Endometrial microvascular endothelial cells (primary cell): ENCODE measurements at regions not wholly inside any gene's neighbourhood (a gene's known extent, or its start where the extent isn't known, plus 50 kb on each side); places are given as distances from the start of the nearest gene placed in this dataset.
"Not testable (repeated sequence)": the region's sequence is repeated elsewhere in the genome, so short reads cannot be mapped to it uniquely, and the experiment has no call there.

Source experiments
- in situ Hi-C: cut with HindIII; loops from 2 replicates; pipeline ENCODE4 v1.10.0; 2017; ENCODE audit warnings: low sequenced_read_pairs, low pct_unique_long_range_greater_than_20kb; ENCODE audit errors: inconsistent ontology term

DNA sequence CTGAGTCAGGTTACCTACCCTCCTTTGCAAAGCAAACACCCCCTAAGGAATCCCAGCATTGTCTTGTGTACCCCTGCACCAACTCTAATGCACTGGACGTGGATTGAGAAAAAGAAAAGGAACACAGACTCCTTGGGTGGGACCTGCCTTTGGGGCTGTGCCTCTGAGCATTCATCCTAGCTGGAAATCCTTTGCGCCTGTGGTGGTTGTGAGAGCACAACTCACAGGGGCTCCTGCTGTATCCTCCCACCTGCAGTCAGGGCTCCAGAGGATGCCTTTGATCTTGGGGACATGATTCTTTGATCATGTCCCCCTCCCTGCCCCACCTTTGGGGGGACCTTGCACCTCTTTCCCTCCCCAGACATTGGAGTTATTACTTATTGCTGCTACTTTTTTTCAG is 338.5 kb downstream of the GADD45G start:
- in situ Hi-C loops, result no loop called here

DNA sequence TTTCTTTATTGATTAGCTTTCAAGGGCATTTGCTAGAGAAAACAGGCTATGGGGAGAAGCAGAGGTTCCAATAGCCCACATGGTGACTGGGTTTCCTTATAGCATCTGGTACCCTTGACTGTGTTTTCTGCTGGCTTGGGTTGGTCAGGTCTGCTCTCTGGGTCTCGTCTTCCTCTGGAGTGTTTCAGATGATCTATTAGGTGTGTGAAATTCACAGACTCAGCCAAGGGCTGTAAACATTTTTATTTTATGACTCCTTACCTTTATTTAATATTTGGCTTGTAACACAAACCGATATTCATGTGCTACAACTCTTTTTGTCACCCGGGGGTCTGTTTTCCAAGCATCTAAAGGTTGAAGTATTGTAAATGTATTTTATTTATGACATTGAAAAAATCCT is 338.9 kb downstream of the GADD45G start:
- in situ Hi-C loops, result no loop called here

GRCh38 chr9:89945133-89945532 is 340.3 kb downstream of the GADD45G start:
- in situ Hi-C loops, result no loop called here

- in situ Hi-C loops, result no loop called here
These were observed 341.9 kb downstream of the GADD45G start for GRCh38 chr9:89946741-89947140.

GRCh38 chr9:89949111-89949510 is 344.3 kb downstream of the GADD45G start:
- in situ Hi-C loops, result no loop called here

- in situ Hi-C loops, result no loop called here
These were observed 346.9 kb downstream of the GADD45G start for GRCh38 chr9:89951675-89952074.

DNA sequence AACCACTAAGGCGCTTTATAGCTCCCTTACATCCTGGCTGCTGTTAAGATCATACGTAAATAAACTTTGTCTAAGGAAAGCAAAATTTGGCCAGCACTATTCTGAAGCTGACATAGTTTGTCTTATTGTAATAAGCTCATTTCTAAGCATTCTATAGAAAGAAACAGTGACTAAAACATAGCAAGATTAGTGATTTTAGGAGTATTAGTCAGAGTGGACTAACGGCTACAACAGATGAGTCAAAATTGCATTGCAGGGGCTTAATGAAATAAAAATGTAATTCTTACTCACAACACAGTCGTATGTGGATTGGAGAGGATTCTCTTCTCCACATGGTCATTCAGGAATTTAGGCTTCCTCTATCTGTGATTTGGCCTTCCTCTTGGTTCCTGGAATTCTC is 347.6 kb downstream of the GADD45G start:
- in situ Hi-C loops, result no loop called here

- in situ Hi-C loops, result not testable (repeated sequence)
These were observed 348.5 kb downstream of the GADD45G start for GRCh38 chr9:89953263-89953662.

DNA sequence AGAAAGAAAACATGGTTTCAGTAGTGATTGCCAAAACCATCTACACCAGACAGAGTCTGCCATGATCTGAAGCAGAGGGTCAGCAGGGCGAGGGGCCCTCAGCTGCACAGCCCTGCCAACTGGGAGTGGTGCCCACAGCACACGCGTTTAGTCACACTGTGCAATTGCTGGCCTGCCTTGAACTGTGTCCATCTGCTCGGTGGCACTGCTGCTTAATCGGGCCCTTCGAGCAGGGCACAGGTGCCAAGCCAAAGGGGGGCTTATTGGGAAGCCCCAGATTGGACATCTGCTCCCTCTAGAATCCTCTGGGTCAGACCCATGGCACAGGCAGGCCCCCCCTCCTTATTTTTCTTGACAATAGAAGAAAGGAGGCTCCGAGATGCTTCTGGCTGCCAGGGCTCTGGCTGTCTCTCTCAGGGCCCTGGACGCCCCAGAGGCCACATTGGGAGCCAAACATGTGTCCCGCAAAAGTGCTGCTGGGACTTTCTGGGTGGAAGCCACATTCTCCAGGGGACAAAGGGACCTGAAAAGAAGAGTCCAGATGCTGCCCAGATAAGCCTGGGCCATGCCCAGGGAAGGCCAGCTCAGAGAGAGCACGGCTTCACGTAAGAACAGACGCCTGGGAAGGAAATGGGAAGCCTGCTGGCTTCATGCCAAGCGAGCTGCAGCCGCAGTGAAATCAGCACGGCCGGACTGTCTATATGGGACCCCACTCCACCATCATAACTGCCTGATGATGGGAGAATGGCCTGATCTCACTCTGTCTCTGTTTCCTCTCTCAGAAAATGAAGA is 349.2 kb downstream of the GADD45G start:
- in situ Hi-C loops, result no loop called here

DNA sequence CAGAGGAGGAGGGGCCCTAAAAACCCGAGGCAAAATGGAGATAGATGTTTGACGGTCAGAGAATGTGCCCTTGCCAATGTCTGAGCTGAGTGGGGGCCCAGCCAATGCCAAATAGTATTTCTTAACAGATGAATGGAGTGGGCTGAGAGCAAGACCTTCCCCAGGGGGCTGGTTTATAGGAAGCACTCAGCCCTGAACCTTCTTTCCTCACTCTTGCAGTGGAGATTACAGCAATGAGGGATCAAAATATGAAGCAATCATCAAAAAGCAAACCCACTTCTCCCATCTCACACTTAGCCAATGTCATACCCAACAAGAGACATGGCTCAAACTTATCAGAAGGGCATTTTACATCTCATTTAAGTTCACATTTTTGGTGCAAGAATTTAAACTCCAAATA is 350.3 kb downstream of the GADD45G start:
- in situ Hi-C loops, result no loop called here

DNA sequence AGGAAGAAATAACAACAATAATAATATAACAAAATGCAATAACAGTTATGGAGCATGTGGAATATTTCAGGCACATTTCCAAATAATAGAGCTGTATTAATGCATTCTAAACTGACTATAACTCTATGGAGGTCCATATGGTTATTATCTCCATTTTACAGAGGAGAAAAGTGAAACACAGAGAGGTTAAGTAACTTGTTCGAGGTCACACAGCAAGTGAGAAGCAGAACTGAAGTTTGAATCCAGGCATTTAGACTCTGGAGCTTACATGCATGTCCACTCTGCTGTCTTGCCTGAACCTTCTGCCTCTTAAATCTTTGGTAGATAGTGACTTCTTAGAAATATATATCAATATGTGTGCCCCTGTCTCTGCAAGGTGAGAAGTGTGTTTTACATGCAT is 350.8 kb downstream of the GADD45G start:
- in situ Hi-C loops, result no loop called here

DNA sequence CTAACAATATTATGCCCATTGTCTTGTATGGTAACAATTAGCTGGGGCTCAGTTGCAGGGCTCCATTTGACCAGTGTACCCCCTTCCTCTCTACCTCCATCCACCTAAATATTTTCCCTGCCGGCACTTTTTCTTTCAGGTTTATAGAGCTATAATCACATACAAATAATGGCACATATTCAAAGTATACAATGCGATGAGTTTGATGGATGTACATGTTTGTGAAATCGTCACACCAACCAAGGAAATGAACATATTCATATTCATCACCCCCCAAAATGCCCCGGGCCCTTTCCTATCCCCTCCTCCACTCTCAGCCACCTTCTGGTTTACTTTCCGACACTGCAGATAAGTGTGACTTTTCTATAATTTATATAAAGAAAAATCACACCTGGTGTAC is 351.5 kb downstream of the GADD45G start:
- in situ Hi-C loops, result no loop called here

DNA sequence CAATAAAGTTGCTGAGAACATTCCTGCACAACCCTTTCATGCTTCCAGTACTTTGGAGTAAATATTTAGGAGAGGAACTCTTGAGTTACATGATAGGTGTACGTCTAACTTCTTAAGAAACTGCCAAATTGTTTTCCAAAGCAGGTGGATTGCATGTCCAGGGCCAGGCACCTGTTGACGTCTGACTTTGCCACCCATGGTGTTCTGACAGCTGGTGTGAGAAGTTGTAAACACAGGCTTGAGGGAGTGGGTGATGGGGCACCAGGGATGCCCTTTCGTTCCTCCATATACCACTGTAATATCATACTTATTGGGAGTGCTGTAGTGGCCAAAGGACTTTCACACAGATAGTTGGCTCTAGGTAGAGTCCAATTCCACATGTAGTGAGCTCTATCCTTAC is 352.1 kb downstream of the GADD45G start:
- in situ Hi-C loops, result no loop called here

- in situ Hi-C loops, result no loop called here
These were observed 353.3 kb downstream of the GADD45G start for GRCh38 chr9:89958086-89958485.

DNA sequence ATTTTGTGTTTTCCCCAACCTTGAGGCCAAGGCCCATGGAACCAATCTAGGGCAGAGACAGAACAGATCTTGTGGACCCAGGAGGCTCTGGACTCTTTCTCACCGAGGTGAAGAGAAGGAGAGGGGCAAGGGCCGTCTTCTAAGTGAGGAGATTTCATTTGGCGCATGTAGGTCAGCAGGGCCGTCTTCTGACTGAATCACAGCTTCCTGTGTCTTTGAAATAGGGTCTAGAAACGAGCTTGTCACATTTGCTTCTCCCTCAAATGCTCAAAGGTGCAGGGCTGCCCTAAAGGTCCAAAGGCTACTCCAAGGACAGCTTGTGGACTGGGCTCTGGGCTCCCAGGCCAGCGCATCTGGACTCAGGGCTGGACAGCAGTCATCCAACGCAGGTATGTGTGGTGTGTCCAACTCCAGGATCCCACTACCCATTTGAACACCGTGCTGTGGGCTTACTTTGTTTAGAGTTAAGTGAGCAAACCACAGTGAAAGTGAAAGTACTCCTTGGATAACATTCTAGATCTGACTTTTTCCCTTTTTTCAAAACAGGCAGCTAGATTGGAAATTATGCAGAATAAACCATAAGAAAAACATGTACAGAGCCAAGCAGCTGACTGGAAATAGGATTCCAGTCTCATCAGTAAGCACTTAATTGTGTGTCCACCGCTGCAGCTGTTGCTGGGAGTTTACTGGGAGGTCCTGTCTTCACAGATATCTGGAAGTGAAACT is 357.0 kb downstream of the GADD45G start:
- in situ Hi-C loops, result no loop called here

DNA sequence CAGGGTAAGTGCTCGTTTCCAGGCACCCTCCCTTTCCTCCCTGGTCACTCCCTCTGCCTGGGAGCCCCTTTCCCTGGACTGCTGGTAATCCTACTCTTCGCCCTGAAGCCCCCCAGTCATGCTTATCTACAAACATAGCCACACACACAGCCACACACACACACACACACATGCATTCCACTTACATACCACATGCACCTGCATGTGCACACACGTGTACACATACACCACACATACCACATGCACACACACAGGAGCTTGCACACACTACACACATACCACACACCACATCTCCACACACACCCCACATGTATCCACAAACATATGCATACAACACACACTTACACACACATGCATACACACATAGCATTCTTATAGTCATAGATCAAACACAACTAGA is 358.5 kb downstream of the GADD45G start:
- in situ Hi-C loops, result no loop called here

DNA sequence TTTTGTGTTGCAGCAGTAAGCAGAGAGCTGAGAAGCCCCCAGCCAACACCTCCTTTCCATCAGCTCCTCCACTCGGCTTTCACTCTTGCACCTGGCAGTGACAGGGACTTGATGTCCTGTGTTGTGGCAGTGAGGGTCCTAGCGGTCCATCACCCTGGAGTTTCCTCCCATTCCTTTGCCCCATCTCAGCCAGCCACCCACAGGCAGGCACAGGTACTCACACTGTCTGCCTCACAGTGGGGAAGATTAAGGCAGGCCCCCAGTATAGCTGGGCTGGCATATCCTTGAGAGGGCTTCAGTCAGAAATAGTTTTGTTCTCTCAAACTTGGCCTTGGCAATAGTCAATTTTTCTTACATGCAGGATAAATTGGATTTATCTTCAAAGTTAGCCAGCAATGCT is 362.7 kb downstream of the GADD45G start:
- in situ Hi-C loops, result no loop called here

DNA sequence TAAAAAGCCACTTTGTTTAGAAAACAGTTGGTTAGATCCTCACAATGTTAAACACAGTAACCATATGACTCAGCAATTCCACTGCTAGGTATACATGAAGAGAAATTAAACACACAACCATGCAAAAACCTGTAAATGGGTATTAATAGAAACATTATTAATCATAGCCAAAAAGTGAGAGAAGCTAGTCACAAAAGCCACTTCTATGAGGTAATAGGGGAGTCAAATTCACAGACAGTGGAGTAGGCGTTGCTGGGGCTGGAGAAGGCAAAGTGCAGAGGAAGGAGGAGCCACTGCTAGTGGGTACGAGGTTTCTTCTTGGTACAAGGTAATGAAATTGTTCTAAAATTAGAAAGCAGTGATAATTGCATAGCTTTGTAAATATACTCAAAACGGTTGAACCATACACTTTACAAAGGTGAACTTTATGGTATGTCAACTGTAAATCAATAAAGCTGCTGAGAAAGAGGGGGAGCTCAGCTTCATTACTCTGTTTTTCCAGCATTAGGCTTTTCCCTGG is 364.4 kb downstream of the GADD45G start:
- in situ Hi-C loops, result no loop called here

DNA sequence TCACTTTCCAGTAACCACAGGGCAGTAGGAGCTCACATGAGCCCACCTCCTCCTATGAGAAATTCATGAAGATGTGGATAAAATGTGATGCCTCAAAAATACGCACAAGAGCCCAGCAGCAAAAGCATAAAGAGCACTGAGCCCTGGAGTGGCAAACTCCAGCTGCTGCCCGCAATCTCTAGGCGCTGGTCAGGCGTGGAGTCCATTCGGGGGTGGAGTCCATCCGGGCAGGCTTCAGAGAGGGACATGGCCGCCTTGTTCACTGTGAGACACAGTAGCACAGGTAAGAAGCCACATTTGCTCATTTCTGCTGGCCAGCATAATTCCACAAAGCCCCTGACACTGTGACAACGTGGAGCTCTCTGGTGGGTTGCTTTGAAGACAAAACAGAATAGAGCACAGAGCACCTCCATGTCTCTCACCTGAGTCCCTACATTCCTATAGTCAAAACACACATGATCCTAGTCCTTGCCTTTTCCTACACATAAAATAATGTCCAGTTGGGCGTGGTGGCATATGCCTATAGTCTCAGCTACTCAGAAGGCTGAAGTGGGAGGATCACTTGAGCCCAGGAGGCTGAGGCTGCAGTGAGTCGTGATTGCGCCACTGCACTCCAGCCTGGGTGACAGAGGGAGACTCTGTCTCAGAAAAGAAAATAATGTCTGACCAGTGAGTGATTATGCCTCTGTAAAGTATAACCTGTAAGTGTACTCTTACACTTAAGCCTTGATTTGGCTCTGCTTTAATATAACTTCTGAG is 365.2 kb downstream of the GADD45G start:
- in situ Hi-C loops, result no loop called here

- in situ Hi-C loops, result no loop called here
These were observed 365.9 kb downstream of the GADD45G start for GRCh38 chr9:89970701-89971100.
